ENCODE measurements at regions not wholly inside any gene's neighbourhood (a gene's known extent, or its start where the extent isn't known, plus 50 kb on each side); places are given as distances from the start of the nearest gene placed in this dataset.

DNA sequence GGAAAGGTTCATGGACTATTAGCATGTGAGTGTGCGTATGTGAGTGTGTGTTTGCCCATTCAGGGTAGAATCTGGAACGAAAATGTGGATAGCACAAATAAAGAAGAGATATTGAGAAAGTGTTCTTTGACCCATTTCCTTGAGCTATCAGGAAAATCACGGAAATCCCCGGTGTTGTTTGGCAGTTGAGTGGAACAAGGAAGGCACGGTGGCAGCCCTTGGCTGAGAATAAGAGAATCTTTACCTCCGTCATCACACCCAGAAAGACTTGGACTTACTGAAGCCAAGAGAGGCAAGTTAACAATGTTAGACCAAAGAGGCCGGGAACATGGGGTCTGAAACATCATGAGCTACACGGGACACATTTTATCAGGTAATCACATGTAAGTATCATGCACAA, 588.9 kb upstream of the BTBD3 start (continued):
- TF ChIP-seq, protein P1, sequence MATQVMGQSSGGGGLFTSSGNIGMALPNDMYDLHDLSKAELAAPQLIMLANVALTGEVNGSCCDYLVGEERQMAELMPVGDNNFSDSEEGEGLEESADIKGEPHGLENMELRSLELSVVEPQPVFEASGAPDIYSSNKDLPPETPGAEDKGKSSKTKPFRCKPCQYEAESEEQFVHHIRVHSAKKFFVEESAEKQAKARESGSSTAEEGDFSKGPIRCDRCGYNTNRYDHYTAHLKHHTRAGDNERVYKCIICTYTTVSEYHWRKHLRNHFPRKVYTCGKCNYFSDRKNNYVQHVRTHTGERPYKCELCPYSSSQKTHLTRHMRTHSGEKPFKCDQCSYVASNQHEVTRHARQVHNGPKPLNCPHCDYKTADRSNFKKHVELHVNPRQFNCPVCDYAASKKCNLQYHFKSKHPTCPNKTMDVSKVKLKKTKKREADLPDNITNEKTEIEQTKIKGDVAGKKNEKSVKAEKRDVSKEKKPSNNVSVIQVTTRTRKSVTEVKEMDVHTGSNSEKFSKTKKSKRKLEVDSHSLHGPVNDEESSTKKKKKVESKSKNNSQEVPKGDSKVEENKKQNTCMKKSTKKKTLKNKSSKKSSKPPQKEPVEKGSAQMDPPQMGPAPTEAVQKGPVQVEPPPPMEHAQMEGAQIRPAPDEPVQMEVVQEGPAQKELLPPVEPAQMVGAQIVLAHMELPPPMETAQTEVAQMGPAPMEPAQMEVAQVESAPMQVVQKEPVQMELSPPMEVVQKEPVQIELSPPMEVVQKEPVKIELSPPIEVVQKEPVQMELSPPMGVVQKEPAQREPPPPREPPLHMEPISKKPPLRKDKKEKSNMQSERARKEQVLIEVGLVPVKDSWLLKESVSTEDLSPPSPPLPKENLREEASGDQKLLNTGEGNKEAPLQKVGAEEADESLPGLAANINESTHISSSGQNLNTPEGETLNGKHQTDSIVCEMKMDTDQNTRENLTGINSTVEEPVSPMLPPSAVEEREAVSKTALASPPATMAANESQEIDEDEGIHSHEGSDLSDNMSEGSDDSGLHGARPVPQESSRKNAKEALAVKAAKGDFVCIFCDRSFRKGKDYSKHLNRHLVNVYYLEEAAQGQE (IDR thresholded peaks at IDR 0.05; ENCODE audit: low read depth), result no peak
- TF ChIP-seq POLR2A (IDR thresholded peaks at IDR 0.05; ENCODE audit: borderline replicate concordance, extremely low read depth, insufficient read depth, insufficient read length) (no peak), CBX3 (IDR thresholded peaks at IDR 0.05; ENCODE audit: low read depth) (no peak), RAD21 (IDR thresholded peaks at IDR 0.05; ENCODE audit: low read depth) (no peak), FOSL1 (IDR thresholded peaks at IDR 0.05; ENCODE audit: low read depth) (no peak)

DNA sequence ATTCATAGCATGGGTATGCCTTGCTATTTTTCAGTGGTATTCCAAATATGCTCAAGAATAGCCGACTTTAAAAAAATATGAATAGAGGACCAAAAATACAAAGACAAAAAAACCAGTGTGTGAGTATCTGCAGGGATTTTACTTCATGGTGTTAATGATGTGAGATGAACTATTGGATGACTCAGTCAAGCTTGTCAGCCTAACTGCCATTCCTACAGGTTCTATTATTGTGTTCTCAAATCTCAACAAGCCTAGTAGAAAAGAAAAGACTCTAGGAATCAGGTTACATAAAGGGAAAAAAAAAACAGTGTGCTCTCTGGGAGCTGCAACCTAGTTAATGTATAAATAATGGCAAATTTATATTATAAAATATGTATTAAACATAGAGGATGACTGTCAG, 588.4 kb upstream of the BTBD3 start:
- ATAC-seq (no peak), DNase-seq (ENCODE audit: low read depth, low spot score) (no peak)
- Histone ChIP-seq H3K4me3 (replicated peaks in 1 of 2; ENCODE audit: low read depth in 1 of 2, low read length in 2 of 2) (no peak overlapping the region), H3K9me2 (ENCODE audit: insufficient read depth) (no peaks in the 10 kb centered on the region), H3K9ac (ENCODE audit: low read length) (no peak overlapping the region), H3K79me2 (ENCODE audit: insufficient read depth, low read length) (no peaks in the 10 kb centered on the region), H3K4me2 (ENCODE audit: low read length) (no peak overlapping the region), H3K27me3 (ENCODE audit: insufficient read depth, low read length) (no peaks in the 10 kb centered on the region), H2AFZ (ENCODE audit: low read depth, low read length, poor library complexity, severe bottlenecking) (no peak overlapping the region), H3K27ac (ENCODE audit: low read depth, low read length) (no peak overlapping the region), H3K36me3 (ENCODE audit: control insufficient read depth in 1 of 2, insufficient read depth in 2 of 2, low read length in 2 of 2) (no peaks in the 10 kb centered on the region), H4K20me1 (ENCODE audit: insufficient read depth) (no peaks in the 10 kb centered on the region), H3K9me3 (ENCODE audit: control insufficient read depth in 1 of 2, insufficient read depth in 1 of 2, low read depth in 1 of 2, low read length in 2 of 2) (no peaks in the 10 kb centered on the region), H3K4me1 (ENCODE audit: control insufficient read depth in 1 of 2, insufficient read depth in 2 of 2, low read length in 2 of 2) (no peaks in the 10 kb centered on the region)
- ChIA-PET RAD21 (ENCODE audit: low non-redundant PET in 1 of 2, low total read pairs in 2 of 2, uncharacterized antibody in 2 of 2, unreplicated experiment in 2 of 2) (no interaction called here), POLR2A (no interaction called here), CTCF (no interaction called here)
- no TSS peak for BruUV-seq (replicated peaks)
- intact Hi-C loops (cut with micrococcal nuclease), result no loop called here
- TF ChIP-seq EZH2phosphoT487 (IDR thresholded peaks at IDR 0.05; ENCODE audit: borderline replicate concordance), result no peak
- TF ChIP-seq SP1 (IDR thresholded peaks at IDR 0.05; ENCODE audit: low read depth), result no peak
- no peak for TF ChIP-seq ELF1 (IDR thresholded peaks at IDR 0.05; ENCODE audit: borderline replicate concordance, low read depth)
- TF ChIP-seq SIN3A (IDR thresholded peaks at IDR 0.05; ENCODE audit: low read depth), result no peak
- TF ChIP-seq CBX3 (IDR thresholded peaks at IDR 0.05; ENCODE audit: low read depth), result no peak
- TF ChIP-seq, protein P2, sequence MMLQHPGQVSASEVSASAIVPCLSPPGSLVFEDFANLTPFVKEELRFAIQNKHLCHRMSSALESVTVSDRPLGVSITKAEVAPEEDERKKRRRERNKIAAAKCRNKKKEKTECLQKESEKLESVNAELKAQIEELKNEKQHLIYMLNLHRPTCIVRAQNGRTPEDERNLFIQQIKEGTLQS (IDR thresholded peaks at IDR 0.05), result no peak
- TF ChIP-seq, protein P3, sequence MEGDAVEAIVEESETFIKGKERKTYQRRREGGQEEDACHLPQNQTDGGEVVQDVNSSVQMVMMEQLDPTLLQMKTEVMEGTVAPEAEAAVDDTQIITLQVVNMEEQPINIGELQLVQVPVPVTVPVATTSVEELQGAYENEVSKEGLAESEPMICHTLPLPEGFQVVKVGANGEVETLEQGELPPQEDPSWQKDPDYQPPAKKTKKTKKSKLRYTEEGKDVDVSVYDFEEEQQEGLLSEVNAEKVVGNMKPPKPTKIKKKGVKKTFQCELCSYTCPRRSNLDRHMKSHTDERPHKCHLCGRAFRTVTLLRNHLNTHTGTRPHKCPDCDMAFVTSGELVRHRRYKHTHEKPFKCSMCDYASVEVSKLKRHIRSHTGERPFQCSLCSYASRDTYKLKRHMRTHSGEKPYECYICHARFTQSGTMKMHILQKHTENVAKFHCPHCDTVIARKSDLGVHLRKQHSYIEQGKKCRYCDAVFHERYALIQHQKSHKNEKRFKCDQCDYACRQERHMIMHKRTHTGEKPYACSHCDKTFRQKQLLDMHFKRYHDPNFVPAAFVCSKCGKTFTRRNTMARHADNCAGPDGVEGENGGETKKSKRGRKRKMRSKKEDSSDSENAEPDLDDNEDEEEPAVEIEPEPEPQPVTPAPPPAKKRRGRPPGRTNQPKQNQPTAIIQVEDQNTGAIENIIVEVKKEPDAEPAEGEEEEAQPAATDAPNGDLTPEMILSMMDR (IDR thresholded peaks at IDR 0.05 in 2 of 3, conservative IDR thresholded peaks at IDR 0.05 in 1 of 3; ENCODE audit: borderline replicate concordance in 1 of 3, insufficient read depth in 1 of 3, low read depth in 2 of 3, low read length in 2 of 3), result no peak
- no peak for TF ChIP-seq EZH2 (IDR thresholded peaks at IDR 0.05)
- TF ChIP-seq ZNF274 (IDR thresholded peaks at IDR 0.05; ENCODE audit: low read depth, low read length), result no peak
- no peak for TF ChIP-seq RAD21 (IDR thresholded peaks at IDR 0.05; ENCODE audit: low read depth)
- no peak for TF ChIP-seq ZFX (IDR thresholded peaks at IDR 0.05)
- TF ChIP-seq TCF7L2 (IDR thresholded peaks at IDR 0.05; ENCODE audit: borderline replicate concordance, extremely low read depth, insufficient read depth, insufficient read length), result no peak
- TF ChIP-seq, protein P4, sequence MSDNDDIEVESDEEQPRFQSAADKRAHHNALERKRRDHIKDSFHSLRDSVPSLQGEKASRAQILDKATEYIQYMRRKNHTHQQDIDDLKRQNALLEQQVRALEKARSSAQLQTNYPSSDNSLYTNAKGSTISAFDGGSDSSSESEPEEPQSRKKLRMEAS (IDR thresholded peaks at IDR 0.05), result no peak
- TF ChIP-seq POLR2AphosphoS5 (IDR thresholded peaks at IDR 0.05; ENCODE audit: low read depth, low read length), result no peak
- TF ChIP-seq FOSL1 (IDR thresholded peaks at IDR 0.05; ENCODE audit: low read depth), result no peak
- TF ChIP-seq CEBPB (IDR thresholded peaks at IDR 0.05; ENCODE audit: low read depth), result no peak
- TF ChIP-seq EGR1 (IDR thresholded peaks at IDR 0.05; ENCODE audit: low read depth), result no peak
- TF ChIP-seq, protein P5, sequence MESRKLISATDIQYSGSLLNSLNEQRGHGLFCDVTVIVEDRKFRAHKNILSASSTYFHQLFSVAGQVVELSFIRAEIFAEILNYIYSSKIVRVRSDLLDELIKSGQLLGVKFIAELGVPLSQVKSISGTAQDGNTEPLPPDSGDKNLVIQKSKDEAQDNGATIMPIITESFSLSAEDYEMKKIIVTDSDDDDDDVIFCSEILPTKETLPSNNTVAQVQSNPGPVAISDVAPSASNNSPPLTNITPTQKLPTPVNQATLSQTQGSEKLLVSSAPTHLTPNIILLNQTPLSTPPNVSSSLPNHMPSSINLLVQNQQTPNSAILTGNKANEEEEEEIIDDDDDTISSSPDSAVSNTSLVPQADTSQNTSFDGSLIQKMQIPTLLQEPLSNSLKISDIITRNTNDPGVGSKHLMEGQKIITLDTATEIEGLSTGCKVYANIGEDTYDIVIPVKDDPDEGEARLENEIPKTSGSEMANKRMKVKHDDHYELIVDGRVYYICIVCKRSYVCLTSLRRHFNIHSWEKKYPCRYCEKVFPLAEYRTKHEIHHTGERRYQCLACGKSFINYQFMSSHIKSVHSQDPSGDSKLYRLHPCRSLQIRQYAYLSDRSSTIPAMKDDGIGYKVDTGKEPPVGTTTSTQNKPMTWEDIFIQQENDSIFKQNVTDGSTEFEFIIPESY (IDR thresholded peaks at IDR 0.05; ENCODE audit: extremely low read depth, insufficient replicate concordance, low read length), result no peak
